GM21423 (cell line): ENCODE measurements at regions not wholly inside any gene's neighbourhood (a gene's known extent, or its start where the extent isn't known, plus 50 kb on each side); places are given as distances from the start of the nearest gene placed in this dataset.

Experiments
- ATAC-seq: cut with Tn5 transposase; IDR thresholded peaks from one replicate; pipeline ENCODE4 v1.9.1; 2021; ENCODE audit warnings: mild to moderate bottlenecking, moderate library complexity; ENCODE audit not compliant: unreplicated experiment

- no peak for ATAC-seq
Observed at GRCh38 chr1:201653883-201654282, 115.0 kb downstream of the NAV1 start.

DNA sequence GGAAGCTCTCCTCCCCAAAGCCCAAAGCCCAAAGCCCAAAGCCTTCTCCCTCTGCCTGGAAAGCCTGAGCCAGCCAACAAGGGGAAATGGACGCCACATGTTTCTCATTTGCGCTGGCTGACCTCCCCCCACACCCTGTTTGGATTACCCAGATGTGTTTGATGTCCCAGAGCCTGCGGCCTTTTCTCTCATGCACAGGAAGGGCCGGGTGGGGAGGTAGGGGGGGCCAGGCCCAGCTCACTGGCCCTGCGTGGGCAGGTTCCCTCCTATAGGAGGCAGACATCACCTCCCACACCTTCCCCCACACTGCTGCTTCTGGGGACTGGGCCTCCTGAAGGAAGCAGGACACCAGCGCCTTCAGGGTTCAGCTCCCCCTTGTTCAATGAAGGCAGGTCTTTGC is 116.3 kb downstream of the NAV1 start:
- no peak for ATAC-seq

GRCh38 chr1:201655910-201656309 is 117.0 kb downstream of the NAV1 start:
- no peak for ATAC-seq

DNA sequence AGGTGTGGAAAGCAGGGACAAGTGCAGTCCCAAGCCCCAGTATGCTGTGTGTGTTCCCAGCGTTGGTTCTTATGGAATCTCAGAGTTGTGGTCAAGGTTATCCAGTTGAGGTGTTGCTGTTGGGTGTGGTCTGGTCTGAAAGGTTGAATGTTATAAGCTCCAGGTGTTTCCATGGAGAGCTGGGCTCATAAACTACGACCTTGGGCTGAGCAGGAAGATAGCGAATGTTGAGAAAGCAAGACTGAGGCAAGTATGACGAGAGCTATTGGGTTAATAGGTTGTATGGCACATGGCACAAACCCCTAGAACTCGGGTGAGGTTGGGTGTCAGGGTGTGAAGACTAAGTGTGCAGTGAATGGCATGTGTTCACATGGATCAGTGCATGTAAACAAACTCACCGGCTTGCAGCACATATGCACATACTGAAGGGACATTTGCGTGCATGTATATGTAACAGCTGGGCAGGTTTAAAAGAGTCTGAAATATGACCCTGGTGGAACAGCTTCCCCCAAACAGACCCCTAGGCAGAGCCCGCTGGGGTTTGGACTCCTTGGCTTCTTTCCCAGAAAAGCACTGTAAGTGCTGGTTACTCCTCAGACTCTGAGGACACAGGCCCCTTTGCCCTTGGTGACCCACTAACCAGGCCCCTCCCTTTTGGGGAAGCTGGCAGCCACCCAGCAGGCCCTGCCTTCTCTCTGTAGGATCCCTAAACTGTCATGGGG is 117.5 kb downstream of the NAV1 start:
- no peak for ATAC-seq

DNA sequence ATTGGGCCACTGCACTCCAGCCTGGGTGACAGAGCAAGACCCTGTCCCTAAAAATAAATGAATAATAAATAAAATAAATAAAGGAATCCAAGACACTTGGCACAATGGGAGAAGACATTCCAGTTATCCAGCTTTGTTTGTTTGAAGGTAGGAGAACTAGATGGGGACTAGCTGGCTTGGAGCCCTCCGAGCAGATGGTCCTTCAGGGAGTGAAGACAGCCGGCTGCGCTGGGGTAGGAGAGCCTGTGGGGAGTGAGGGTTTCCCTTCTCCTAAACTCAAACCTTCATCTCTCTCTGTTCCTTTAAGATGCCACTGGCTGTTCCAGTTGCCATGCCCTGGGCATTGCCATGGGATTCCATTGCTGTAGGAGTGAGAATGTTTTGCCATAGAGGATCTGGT is 120.6 kb downstream of the NAV1 start:
- ATAC-seq, result no peak

DNA sequence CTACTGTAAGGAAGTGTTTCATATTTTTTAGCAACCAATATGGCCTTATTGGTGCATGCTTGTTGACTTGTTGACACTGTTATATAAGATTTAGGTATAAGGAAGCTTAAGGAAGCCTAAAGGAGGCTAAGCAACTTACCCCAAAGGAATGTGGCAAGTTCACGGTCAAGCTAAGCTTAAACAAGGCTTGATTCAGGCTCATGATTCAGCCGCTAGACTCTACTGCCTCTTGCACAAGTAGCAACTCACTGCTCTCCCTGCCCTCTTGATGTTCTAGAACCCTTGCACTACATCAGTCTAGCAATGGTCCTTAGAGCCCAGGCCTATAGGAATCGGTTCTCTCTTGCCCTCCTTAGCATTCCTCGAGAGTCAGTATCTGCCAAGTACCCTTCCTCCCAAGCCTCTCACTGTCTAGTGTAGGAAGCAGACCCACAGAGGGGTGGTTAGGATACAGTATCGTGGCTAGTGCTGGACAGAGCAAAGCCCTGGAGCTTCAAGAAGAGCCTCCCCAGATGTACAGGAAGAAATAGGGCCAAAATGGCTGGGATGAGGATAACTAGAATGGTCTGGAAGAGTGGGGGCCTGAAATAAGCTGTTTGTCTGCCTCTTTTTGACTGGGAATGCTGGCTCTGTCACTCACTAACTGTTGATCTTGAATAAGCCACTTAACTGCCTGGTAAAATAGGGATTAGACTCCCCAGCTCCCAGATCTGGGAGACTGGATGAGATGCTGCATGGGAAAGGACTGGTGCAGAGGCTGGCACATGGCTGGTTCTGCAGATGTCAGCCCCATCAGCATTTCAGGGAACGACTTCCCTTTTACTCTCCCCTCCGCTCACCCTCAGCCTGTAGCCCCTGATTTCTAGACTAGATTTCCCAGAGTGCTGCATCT is 122.2 kb downstream of the NAV1 start:
- ATAC-seq, result no peak

- ATAC-seq, result no peak
Observed at GRCh38 chr1:201661823-201662359, 123.0 kb downstream of the NAV1 start.

- ATAC-seq, result no peak
Observed at GRCh38 chr1:201662646-201663045, 123.7 kb downstream of the NAV1 start.

DNA sequence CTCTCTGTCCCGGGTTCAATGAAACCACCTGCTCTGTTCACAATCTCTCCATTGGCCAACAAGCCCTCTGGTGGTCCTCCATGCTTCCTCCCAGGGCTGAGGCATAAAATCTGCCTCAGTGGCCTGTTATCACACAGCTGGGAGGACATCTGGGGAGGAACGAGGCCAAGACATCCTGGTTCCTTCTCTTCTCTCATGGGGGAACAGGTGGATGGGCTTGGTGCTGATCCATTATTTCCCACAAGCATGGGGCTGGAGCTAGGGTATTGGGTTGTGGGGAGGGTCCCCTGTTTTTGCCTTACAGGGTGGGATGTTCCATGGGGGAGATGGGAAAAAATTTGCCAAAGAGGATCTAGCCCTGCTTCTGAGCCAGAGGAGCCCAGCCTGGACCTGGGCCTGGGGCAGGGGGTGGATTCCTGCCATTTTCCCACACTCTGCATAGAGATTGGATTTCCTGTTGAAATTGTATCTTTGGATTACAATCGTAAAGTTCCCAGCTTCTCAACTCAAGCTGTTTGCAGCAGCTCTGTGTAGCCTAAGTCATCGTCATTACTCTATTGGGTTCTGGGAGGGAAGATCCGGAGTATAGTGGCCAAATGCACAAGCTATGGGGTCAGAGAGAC is 124.7 kb downstream of the NAV1 start:
- no peak for ATAC-seq

- no peak for ATAC-seq
Observed at GRCh38 chr1:201665036-201665435, 126.1 kb downstream of the NAV1 start.

DNA sequence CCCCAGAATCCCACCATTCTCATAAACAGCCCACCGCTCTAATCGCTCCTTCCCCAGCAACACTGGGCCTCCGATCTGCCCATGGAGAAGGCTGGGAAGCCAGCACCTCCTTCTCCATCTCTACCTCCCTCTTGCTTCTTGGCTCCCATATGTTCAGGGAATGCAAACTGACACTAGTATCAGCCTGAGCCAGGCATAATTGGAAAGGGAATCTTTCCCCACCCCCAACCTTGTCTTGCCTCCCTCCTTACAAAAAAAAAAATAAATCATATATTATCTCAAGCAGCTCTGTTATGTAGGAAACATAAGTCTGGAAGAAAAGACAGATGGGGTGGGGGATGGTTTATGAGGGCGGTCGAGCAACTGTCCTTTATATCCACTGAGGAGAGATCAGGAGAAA is 127.2 kb downstream of the NAV1 start:
- no peak for ATAC-seq

- ATAC-seq, result no peak
Observed at GRCh38 chr1:201666645-201667044, 127.7 kb downstream of the NAV1 start.

DNA sequence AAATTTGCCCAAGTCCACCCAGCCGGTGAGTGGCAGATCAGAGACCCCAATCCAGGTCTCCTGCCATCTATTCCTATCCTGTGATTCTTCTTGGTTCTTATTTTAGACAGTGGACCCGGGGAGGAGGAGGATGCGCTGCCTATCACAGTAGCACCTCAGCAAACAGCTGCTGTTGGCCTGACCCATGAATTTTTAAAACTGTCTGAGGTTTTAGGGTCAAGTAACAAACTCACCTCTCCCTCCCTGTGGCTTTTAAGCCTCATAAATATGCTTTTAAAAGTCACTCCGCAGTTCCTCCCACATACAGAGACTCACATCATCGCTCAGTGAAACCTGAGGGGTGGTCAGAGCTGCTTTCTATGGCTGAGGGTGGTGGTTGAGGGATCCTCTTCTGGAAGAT is 128.6 kb downstream of the NAV1 start:
- no peak for ATAC-seq

- no peak for ATAC-seq
Observed at GRCh38 chr1:201670517-201670916, 131.6 kb downstream of the NAV1 start.

DNA sequence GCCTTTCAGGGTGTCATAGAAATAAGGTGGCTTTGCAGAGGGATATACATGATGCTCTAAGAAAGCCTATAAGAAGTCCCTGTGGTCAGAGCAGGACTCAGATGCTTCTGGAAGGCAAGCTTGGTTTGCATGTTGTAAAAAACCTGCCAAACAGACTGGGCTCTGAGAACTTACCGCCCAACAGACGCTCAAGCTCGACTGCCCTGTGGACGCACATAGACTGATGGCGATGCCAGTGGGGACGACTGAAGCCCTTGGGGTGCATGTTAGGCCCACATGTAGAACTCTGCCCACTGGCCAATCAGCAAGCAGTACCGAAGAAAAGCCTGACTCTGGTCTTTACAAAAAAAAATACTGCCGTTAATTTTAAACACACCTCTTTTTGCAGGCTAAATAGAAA is 133.8 kb downstream of the NAV1 start:
- no peak for ATAC-seq

GRCh38 chr1:201673093-201673492 is 134.2 kb downstream of the NAV1 start:
- no peak for ATAC-seq

DNA sequence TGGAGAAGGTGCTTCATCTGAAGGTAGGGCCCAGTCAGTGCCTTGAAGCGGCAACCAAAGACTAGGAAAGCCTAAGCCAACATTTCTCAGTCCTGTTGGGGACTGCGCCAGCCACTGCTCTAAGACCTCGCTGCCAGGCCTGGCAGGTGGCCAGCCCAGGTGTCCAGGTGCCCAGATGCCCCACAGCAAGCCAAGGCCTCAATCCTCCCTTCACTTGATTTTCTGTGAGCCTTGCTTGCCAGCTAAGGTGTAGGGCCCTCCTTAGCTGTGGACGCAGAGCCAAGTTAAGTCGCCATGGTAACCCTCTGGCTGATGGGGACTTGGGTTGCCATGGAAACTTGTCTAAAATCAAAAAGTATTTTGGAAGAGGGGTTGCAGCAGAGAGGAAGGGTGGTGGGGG is 135.0 kb downstream of the NAV1 start:
- no peak for ATAC-seq

DNA sequence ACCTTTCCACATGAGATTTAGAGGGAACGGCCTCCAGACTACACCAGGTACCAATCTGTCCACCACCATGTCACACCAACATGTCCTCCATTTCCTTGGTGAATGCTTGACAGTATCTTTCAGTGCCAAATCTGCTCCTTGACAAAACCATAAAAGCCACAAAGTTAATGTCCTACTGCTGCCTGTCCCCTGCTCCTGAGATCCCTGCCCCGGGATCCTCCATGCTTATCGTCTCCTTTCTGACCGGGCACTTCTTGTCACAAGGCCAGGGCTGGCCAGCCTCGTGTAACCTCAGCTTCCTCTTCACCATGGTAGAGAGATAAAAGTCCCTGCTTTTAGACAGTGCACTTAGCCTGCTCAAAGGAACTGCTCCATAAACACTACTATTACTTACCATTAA is 136.2 kb downstream of the NAV1 start:
- no peak for ATAC-seq

DNA sequence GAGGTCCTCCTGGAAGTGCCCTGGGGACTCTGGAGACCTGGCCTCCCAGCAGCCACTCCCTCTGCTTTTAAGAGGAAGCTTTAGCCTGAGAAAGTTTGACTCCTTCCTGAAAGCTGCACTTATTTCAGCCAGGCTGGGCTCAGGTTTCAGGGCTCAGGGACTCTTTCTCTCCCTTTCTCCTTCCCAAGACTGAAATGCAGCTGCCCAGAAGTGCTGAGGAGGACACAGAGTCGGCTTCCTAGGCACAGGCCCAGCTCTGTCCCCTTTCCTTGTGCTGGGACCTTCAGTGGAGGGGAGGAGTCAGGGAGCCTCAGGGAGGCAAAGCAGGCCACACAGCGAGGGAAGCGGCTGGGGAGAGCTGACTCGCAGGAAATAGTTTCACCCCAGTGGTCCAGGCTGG is 137.3 kb downstream of the NAV1 start:
- no peak for ATAC-seq

DNA sequence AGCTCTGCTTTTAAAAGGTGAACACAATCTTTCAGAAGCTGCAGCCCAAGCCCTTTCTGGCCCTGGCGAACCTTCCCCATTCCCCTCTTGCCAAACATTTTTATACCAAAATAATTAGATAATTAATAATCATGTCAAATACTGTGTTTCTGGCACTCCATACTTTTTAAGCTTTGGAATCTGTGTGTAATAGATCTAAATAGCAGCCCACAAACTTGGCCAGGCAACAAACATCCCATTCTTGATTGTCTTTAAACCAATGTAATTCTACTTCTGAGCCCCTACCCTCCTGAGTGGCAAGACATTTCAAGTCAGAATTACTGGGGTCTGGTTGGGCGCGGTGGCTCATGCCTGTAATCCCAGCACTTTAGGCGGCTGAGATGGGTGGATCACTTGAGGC is 137.7 kb downstream of the NAV1 start:
- ATAC-seq, result no peak

DNA sequence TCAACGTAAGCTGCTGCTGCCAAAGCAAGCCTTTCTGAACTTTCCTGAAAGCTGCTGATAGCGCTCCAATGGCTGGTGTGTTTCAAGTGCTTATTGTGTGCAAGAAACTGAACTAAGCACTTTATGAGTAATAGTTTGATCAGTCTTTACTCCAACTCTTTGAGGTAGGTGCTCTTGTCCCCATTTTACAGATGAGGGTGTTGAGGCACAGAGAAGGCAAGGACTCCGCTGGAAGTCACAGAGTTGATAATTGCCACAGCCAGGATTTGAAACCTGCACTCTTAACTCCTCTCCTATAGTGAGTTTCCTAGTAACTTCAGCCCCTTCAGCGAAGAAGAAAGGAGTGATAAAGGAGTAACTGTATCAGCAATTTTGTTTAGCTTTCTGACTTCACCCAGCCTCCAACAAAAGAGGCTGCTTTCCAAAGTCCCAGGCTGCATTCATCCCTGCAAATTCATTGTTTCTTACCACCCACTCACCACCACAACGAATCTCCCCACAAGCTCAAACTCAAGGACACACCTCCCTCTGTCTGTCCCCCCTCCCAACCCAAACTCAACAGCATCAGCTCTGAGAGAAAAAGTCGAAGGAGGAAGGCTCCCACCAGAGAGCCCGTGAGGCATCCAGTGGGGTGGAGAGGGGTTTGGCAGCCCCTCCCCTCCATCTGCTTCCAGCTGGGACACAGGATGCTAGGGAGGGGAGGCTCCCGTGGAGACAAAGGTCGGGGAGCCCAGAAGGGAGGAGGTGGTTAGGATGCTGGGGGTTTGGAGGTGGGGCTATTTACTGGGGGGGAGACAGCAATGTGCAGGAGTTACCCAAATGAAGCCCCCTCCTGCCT is 139.6 kb downstream of the NAV1 start:
- ATAC-seq, result no peak
